ENCODE measurements at regions not wholly inside any gene's neighbourhood (a gene's known extent, or its start where the extent isn't known, plus 50 kb on each side); places are given as distances from the start of the nearest gene placed in this dataset.

GRCh38 chr5:171593976-171594375, 174.5 kb downstream of the FGF18 start:
- TF ChIP-seq POLR2A (IDR thresholded peaks at IDR 0.05) (no peak), CTCF (IDR thresholded peaks at IDR 0.05 in 4 of 5, conservative IDR thresholded peaks at IDR 0.05 in 1 of 5) (no peak)

Measured in gastrocnemius medialis (tissue), 4 donors.